ENCODE measurements at regions not wholly inside any gene's neighbourhood (a gene's known extent, or its start where the extent isn't known, plus 50 kb on each side); places are given as distances from the start of the nearest gene placed in this dataset.

DNA sequence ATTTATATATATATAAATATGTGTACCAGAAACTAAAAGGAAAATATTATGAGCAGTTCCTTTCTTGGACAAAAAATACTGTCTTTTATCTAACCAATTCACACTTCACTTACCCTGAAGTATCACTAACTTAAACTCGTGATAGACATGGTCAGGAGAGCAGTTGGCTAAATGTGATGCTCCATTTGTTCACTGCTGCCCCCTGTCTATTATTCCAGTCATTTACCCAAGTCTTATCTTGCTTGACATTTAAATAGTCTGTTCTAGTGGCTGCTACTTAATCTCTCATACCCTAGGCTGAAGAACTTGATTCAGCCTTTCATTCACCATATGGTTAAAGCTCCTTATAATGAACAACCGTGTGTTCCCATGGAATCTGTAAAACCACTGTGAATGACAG, 789.6 kb upstream of the EYS start:
- TF ChIP-seq RAD21 (IDR thresholded peaks at IDR 0.05 in 1 of 2, conservative IDR thresholded peaks at IDR 0.05 in 1 of 2; ENCODE audit: low read depth in 2 of 2, low read length in 2 of 2) (peak; percentile 72 to 73), NRF1 (IDR thresholded peaks at IDR 0.05; ENCODE audit: low read depth, low read length) (no peak), RNF2 (IDR thresholded peaks at IDR 0.05; ENCODE audit: borderline replicate concordance, low read depth, low read length, missing control alignments, poor library complexity, severe bottlenecking) (no peak)
- TF ChIP-seq, protein P1, sequence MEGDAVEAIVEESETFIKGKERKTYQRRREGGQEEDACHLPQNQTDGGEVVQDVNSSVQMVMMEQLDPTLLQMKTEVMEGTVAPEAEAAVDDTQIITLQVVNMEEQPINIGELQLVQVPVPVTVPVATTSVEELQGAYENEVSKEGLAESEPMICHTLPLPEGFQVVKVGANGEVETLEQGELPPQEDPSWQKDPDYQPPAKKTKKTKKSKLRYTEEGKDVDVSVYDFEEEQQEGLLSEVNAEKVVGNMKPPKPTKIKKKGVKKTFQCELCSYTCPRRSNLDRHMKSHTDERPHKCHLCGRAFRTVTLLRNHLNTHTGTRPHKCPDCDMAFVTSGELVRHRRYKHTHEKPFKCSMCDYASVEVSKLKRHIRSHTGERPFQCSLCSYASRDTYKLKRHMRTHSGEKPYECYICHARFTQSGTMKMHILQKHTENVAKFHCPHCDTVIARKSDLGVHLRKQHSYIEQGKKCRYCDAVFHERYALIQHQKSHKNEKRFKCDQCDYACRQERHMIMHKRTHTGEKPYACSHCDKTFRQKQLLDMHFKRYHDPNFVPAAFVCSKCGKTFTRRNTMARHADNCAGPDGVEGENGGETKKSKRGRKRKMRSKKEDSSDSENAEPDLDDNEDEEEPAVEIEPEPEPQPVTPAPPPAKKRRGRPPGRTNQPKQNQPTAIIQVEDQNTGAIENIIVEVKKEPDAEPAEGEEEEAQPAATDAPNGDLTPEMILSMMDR (IDR thresholded peaks at IDR 0.05; ENCODE audit: control extremely low read depth in 1 of 3, insufficient read depth in 1 of 3, low read depth in 1 of 3, low read length in 3 of 3), result peak in 2 of 3 experiments; percentile 53 to 70; a peak in 3 of 4 replicates

All from H1 (cell line).